ENCODE measurements at regions not wholly inside any gene's neighbourhood (a gene's known extent, or its start where the extent isn't known, plus 50 kb on each side); places are given as distances from the start of the nearest gene placed in this dataset.

DNA sequence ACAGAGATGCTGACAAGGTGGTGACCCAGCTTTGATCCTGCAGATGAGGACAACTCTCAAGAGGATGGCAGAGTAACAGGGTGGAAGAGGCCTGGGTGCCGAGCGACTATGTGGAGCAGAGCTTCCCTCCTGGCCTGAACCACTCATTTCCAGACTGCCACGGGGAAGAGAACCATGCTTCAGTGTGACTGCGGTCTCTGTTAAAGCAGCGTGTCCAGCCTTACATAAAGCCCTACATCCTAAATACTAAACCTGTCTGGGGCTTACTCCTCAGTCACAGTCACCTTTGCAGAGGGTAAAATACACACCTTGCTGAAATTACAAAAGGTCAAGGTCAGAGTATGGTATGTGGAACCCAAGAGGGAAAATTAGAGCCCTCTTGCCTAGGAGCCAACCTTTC, 312.9 kb downstream of the CDC5L start:
- no peak for TF ChIP-seq ZBTB7A (IDR thresholded peaks at IDR 0.05; ENCODE audit: low read depth)
- TF ChIP-seq TAF1 (IDR thresholded peaks at IDR 0.05; ENCODE audit: low read depth) = no peak
- TF ChIP-seq EGR1 (IDR thresholded peaks at IDR 0.05) = no peak
- TF ChIP-seq EP300 (IDR thresholded peaks at IDR 0.05; ENCODE audit: borderline replicate concordance) = no peak
- TF ChIP-seq, protein P1, sequence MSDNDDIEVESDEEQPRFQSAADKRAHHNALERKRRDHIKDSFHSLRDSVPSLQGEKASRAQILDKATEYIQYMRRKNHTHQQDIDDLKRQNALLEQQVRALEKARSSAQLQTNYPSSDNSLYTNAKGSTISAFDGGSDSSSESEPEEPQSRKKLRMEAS (IDR thresholded peaks at IDR 0.05) = no peak
- no peak for TF ChIP-seq CEBPB (IDR thresholded peaks at IDR 0.05)
- TF ChIP-seq, protein P2, sequence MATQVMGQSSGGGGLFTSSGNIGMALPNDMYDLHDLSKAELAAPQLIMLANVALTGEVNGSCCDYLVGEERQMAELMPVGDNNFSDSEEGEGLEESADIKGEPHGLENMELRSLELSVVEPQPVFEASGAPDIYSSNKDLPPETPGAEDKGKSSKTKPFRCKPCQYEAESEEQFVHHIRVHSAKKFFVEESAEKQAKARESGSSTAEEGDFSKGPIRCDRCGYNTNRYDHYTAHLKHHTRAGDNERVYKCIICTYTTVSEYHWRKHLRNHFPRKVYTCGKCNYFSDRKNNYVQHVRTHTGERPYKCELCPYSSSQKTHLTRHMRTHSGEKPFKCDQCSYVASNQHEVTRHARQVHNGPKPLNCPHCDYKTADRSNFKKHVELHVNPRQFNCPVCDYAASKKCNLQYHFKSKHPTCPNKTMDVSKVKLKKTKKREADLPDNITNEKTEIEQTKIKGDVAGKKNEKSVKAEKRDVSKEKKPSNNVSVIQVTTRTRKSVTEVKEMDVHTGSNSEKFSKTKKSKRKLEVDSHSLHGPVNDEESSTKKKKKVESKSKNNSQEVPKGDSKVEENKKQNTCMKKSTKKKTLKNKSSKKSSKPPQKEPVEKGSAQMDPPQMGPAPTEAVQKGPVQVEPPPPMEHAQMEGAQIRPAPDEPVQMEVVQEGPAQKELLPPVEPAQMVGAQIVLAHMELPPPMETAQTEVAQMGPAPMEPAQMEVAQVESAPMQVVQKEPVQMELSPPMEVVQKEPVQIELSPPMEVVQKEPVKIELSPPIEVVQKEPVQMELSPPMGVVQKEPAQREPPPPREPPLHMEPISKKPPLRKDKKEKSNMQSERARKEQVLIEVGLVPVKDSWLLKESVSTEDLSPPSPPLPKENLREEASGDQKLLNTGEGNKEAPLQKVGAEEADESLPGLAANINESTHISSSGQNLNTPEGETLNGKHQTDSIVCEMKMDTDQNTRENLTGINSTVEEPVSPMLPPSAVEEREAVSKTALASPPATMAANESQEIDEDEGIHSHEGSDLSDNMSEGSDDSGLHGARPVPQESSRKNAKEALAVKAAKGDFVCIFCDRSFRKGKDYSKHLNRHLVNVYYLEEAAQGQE (IDR thresholded peaks at IDR 0.05; ENCODE audit: low read depth) = no peak

GRCh38 chr6:44701038-44701636, 313.6 kb downstream of the CDC5L start:
- no peak for TF ChIP-seq CREB1 (IDR thresholded peaks at IDR 0.05; ENCODE audit: low read depth)
- TF ChIP-seq, protein P2 (IDR thresholded peaks at IDR 0.05; ENCODE audit: low read depth) = no peak
- TF ChIP-seq YY1 (IDR thresholded peaks at IDR 0.05; ENCODE audit: low read depth) = no peak
- TF ChIP-seq EGR1 (IDR thresholded peaks at IDR 0.05) = no peak
- no peak for TF ChIP-seq FOXM1 (IDR thresholded peaks at IDR 0.05; ENCODE audit: borderline replicate concordance, low read depth)
- no peak for TF ChIP-seq TCF12 (IDR thresholded peaks at IDR 0.05; ENCODE audit: low read depth)
- no peak for TF ChIP-seq CEBPB (IDR thresholded peaks at IDR 0.05)
- no peak for TF ChIP-seq EP300 (IDR thresholded peaks at IDR 0.05; ENCODE audit: borderline replicate concordance)
- TF ChIP-seq TEAD4 (IDR thresholded peaks at IDR 0.05) = no peak
- no peak for TF ChIP-seq TAF1 (IDR thresholded peaks at IDR 0.05; ENCODE audit: low read depth)
- no peak for TF ChIP-seq RAD21 (IDR thresholded peaks at IDR 0.05; ENCODE audit: low read depth)
- TF ChIP-seq NFIC (IDR thresholded peaks at IDR 0.05) = no peak
- no peak for TF ChIP-seq ZBTB7A (IDR thresholded peaks at IDR 0.05; ENCODE audit: low read depth)
- no peak for TF ChIP-seq USF1 (IDR thresholded peaks at IDR 0.05)

DNA sequence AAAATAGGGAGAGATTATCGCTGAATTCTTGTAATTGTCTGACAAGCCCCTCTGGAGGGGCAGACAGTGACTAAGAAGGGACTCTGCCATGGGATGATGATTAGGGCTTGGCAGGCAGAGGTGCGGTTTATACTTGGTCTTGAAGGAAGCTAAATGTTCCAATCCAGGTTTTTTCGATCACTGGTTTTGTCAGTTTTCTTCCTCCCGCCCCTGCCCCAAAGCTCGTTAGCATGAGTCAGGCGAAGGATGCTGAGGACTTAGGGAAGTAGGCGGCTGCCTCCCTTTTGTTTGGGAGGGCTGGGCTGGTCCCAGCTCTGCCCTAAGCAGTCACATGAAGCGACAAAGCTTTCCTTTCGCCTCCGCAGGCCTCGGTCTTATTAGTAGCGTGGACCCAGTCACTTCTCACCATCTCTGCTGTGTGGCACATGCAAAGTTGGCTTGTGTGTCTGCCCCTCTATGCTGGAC, 314.2 kb downstream of the CDC5L start:
- TF ChIP-seq, protein P2 (IDR thresholded peaks at IDR 0.05; ENCODE audit: low read depth) = no peak
- no peak for TF ChIP-seq ZBTB7A (IDR thresholded peaks at IDR 0.05; ENCODE audit: low read depth)
- TF ChIP-seq YY1 (IDR thresholded peaks at IDR 0.05; ENCODE audit: low read depth) = no peak
- no peak for TF ChIP-seq NFIC (IDR thresholded peaks at IDR 0.05)
- TF ChIP-seq TAF1 (IDR thresholded peaks at IDR 0.05; ENCODE audit: low read depth) = no peak
- no peak for TF ChIP-seq EP300 (IDR thresholded peaks at IDR 0.05; ENCODE audit: borderline replicate concordance)
- TF ChIP-seq USF1 (IDR thresholded peaks at IDR 0.05) = no peak
- no peak for TF ChIP-seq TEAD4 (IDR thresholded peaks at IDR 0.05)

DNA sequence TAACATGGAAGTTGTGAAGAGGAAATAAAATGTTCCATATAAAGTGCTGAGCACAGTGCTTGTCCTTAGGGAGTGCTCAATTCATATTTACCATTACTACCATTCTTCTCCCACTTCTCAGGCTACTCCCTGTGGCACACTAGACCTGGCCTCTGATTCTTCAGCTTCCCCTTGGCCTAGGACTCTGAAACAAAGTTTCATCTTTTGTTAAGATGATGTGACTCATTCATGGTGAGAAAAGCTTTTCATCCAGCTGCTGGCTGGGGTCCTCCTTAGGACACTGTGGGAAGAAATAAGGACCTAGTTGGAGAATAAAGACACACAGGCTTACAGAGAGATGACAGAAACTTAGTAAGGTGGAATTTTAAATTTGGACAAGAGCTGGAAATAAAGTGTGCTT, 314.8 kb downstream of the CDC5L start:
- TF ChIP-seq TEAD4 (IDR thresholded peaks at IDR 0.05) = no peak
- no peak for TF ChIP-seq FOXM1 (IDR thresholded peaks at IDR 0.05; ENCODE audit: borderline replicate concordance, low read depth)
- TF ChIP-seq, protein P2 (IDR thresholded peaks at IDR 0.05; ENCODE audit: low read depth) = no peak
- TF ChIP-seq TCF12 (IDR thresholded peaks at IDR 0.05; ENCODE audit: low read depth) = no peak
- no peak for TF ChIP-seq CREB1 (IDR thresholded peaks at IDR 0.05; ENCODE audit: low read depth)
- no peak for TF ChIP-seq YY1 (IDR thresholded peaks at IDR 0.05; ENCODE audit: low read depth)
- no peak for TF ChIP-seq EGR1 (IDR thresholded peaks at IDR 0.05)
- TF ChIP-seq NFIC (IDR thresholded peaks at IDR 0.05) = no peak
- TF ChIP-seq CEBPB (IDR thresholded peaks at IDR 0.05) = no peak
- no peak for TF ChIP-seq TAF1 (IDR thresholded peaks at IDR 0.05; ENCODE audit: low read depth)
- no peak for TF ChIP-seq RAD21 (IDR thresholded peaks at IDR 0.05; ENCODE audit: low read depth)
- TF ChIP-seq EP300 (IDR thresholded peaks at IDR 0.05; ENCODE audit: borderline replicate concordance) = no peak
- TF ChIP-seq ZBTB7A (IDR thresholded peaks at IDR 0.05; ENCODE audit: low read depth) = no peak
- TF ChIP-seq, protein P1 (IDR thresholded peaks at IDR 0.05) = no peak
